SK-N-SH (cell line): ENCODE measurements at regions not wholly inside any gene's neighbourhood (a gene's known extent, or its start where the extent isn't known, plus 50 kb on each side); places are given as distances from the start of the nearest gene placed in this dataset.

Source experiments
- CTCF ChIA-PET: fragments of 300-600, 350-600 bp; formaldehyde crosslinking; extraction: SDS; loops from one replicate; lab custom pipeline; 2021; lab: Yijun Ruan, JAX
- POLR2A ChIA-PET: fragments of 350-600 bp; sonication (Branson Sonifier 250); formaldehyde crosslinking; extraction: SDS; loops from one replicate; lab custom pipeline; 2020; ENCODE audit warnings: antibody characterized with exemption, inconsistent platforms; lab: Yijun Ruan, JAX
- DNase-seq: peaks from one replicate; pipeline ENCODE4 v3.0.0; 2012
- H2AFZ ChIP-seq: fragments of 200-600 bp; sonication (generic); 2 replicates; pipeline ENCODE4 v1.8.1; 2016; ENCODE audit warnings: antibody characterized with exemption, mild to moderate bottlenecking, low read depth
- H3F3A ChIP-seq: fragments of 200-600 bp; sonication (generic); replicated peaks from 2 replicates; pipeline ENCODE3; 2016; ENCODE audit warnings: antibody characterized with exemption, mild to moderate bottlenecking; ENCODE audit not compliant: insufficient read depth
- H3K27ac ChIP-seq, 2 experiments: fragments of 200-500 bp in 1 of 2; fragments of 200-600 bp in 1 of 2; sonication (Bioruptor generic) in 1 of 2; sonication (generic), shearing (Covaris generic) in 1 of 2; 2 replicates each; pipeline versions ENCODE4 v1.5.1 to v1.6.1; 2014 to 2016; ENCODE audit warnings: low read depth in 2 of 2, inconsistent platforms in 1 of 2, low read length in 1 of 2, mild to moderate bottlenecking in 1 of 2, mixed read lengths in 1 of 2
- H3K27me3 ChIP-seq: fragments of 200-600 bp; sonication (generic), shearing (Covaris generic); 2 replicates; pipeline ENCODE4 v1.6.1; 2016; ENCODE audit warnings: mixed run types; ENCODE audit not compliant: insufficient read depth
- H3K36me3 ChIP-seq, 2 experiments: fragments of 200-500 bp in 1 of 2; fragments of 200-600 bp in 1 of 2; sonication (Bioruptor generic) in 1 of 2; sonication (generic) in 1 of 2; replicated peaks in 1 of 2; 2 replicates each; pipeline versions ENCODE3 to v1.5.1; 2014 to 2016; ENCODE audit warnings: low read length in 1 of 2, mild to moderate bottlenecking in 1 of 2; ENCODE audit not compliant: insufficient read depth in 2 of 2, control insufficient read depth in 1 of 2
- H3K4me1 ChIP-seq, 2 experiments: fragments of 200-500 bp in 1 of 2; fragments of 200-600 bp in 1 of 2; sonication (Bioruptor generic) in 1 of 2; sonication (generic), shearing (Covaris generic) in 1 of 2; 2 replicates each; pipeline versions ENCODE4 v1.5.1 to v1.6.1; 2014 to 2016; ENCODE audit warnings: low read depth in 1 of 2, low read length in 1 of 2, mixed run types in 1 of 2; ENCODE audit not compliant: insufficient read depth in 2 of 2, control insufficient read depth in 1 of 2
- H3K4me2 ChIP-seq: fragments of 200-600 bp; sonication (generic), shearing (Covaris generic); 2 replicates; pipeline ENCODE4 v1.6.1; 2017; ENCODE audit warnings: mixed run types
- H3K4me3 ChIP-seq, 2 experiments: fragments of 200-500 bp in 1 of 2; fragments of 200-600 bp in 1 of 2; sonication (Bioruptor generic) in 1 of 2; sonication (generic), shearing (Covaris generic) in 1 of 2; 2 replicates each; pipeline versions ENCODE4 v1.5.1 to v1.8.1; 2014 to 2016; ENCODE audit warnings: low read depth in 2 of 2, inconsistent platforms in 1 of 2, low read length in 1 of 2, mild to moderate bottlenecking in 1 of 2, mixed read lengths in 1 of 2, moderate library complexity in 1 of 2
- H3K79me2 ChIP-seq: fragments of 200-600 bp; sonication (generic); 2 replicates; pipeline ENCODE4 v1.8.1; 2017; ENCODE audit warnings: mild to moderate bottlenecking; ENCODE audit not compliant: insufficient read depth
- H3K9ac ChIP-seq: fragments of 200-600 bp; sonication (generic); 2 replicates; pipeline ENCODE4 v1.6.1; 2017; ENCODE audit warnings: mixed run types
- H3K9me2 ChIP-seq: fragments of 200-600 bp; sonication (generic); 2 replicates; pipeline ENCODE4 v1.6.1; 2017; ENCODE audit warnings: mixed run types
- H3K9me3 ChIP-seq: fragments of 200-600 bp; sonication (generic); 2 replicates; pipeline ENCODE4 v1.6.1; 2017; ENCODE audit warnings: mixed run types, mild to moderate bottlenecking, moderate library complexity
- H4K20me1 ChIP-seq: fragments of 200-600 bp; sonication (generic); 2 replicates; pipeline ENCODE4 v1.6.1; 2017; ENCODE audit warnings: mild to moderate bottlenecking, mixed run types; ENCODE audit not compliant: insufficient read depth
- CTCF ChIP-seq: fragments of 200-600 bp; sonication (generic); IDR thresholded peaks from 2 replicates; pipeline ENCODE4 v1.6.1; 2017; ENCODE audit warnings: antibody characterized with exemption, mild to moderate bottlenecking, moderate library complexity
- ELF1 ChIP-seq: IDR thresholded peaks from 2 replicates; pipeline ENCODE4 v1.4.0; 2012
- EZH2phosphoT487 ChIP-seq: fragments of 200-600 bp; sonication (generic); IDR thresholded peaks from 2 replicates; pipeline ENCODE4 v1.6.1; 2017; ENCODE audit warnings: low read depth, mixed run types, mild to moderate bottlenecking, antibody characterized with exemption, moderate library complexity, borderline replicate concordance
- NFIC ChIP-seq: IDR thresholded peaks from 2 replicates; pipeline ENCODE4 v1.4.0; 2012; ENCODE audit warnings: borderline replicate concordance
- PBX3 ChIP-seq: IDR thresholded peaks from 2 replicates; pipeline ENCODE4; 2012
- POLR2AphosphoS5 ChIP-seq: IDR thresholded peaks from 2 replicates; pipeline ENCODE4 v1.6.1; 2012; ENCODE audit warnings: low read depth, low read length
- RAD21 ChIP-seq: IDR thresholded peaks from 2 replicates; pipeline ENCODE4 v1.6.1; 2012; ENCODE audit warnings: mild to moderate bottlenecking, low read length
- RCOR1 ChIP-seq: fragments of 150-350 bp; IDR thresholded peaks from 2 replicates; pipeline ENCODE4 v1.6.1; 2017; ENCODE audit warnings: antibody characterized with exemption, low read length
- REST ChIP-seq: IDR thresholded peaks from 2 replicates; pipeline ENCODE4 v1.6.1; 2012; ENCODE audit warnings: mild to moderate bottlenecking, low read depth, low read length, moderate library complexity
- RFX5 ChIP-seq: IDR thresholded peaks from 2 replicates; pipeline ENCODE4 v1.6.1; 2012; ENCODE audit warnings: mild to moderate bottlenecking, improper control_type of control experiment, low read length
- RXRA ChIP-seq: IDR thresholded peaks from 2 replicates; pipeline ENCODE4 v1.4.0; 2012; ENCODE audit warnings: low read depth, mild to moderate bottlenecking, borderline replicate concordance
- TCF12 ChIP-seq: IDR thresholded peaks from 2 replicates; pipeline ENCODE4 v1.4.0; 2012
- USF2 ChIP-seq: fragments of 150-350 bp; IDR thresholded peaks from 2 replicates; pipeline ENCODE4 v1.6.1; 2017; ENCODE audit warnings: antibody characterized with exemption, low read length, low read depth, borderline replicate concordance
- YY1 ChIP-seq: IDR thresholded peaks from 2 replicates; pipeline ENCODE4 v1.4.0; 2012; ENCODE audit warnings: low read depth, mild to moderate bottlenecking
- WGBS: methylation state at CpG from one replicate; pipeline ENCODE4 v1.1.6; 2017; ENCODE audit warnings: low lambda C conversion rate; 5-methylcytosine and 5-hydroxymethylcytosine counted together

GRCh38 chr11:15569305-15570025 is 454.7 kb downstream of the INSC start:
- H3K27me3 ChIP-seq = no peaks in the 10 kb centered on the region
- no peak overlapping the region for H2AFZ ChIP-seq
- H3F3A ChIP-seq = no peaks in the 10 kb centered on the region
- H3K36me3 ChIP-seq = no peaks in the 10 kb centered on the region
- ChIA-PET CTCF (interaction anchor here (0.5 kb wide), 1 partner anchor 143 kb away, joined by 3 read pairs; no protein-coding TSS in a partner anchor), POLR2A (no interaction called here)
- H3K9me3 ChIP-seq = no peaks in the 10 kb centered on the region
- WGBS = 11% methylated on average over 7 of the region's 7 CpGs
- H3K4me2 ChIP-seq = no peak overlapping the region
- no peaks in the 10 kb centered on the region for H3K9me2 ChIP-seq
- no peak for DNase-seq
- no peaks in the 10 kb centered on the region for H4K20me1 ChIP-seq
- H3K27ac ChIP-seq = no peak overlapping the region; a peak in 1 of 4 replicates
- H3K9ac ChIP-seq = no peak overlapping the region
- H3K4me1 ChIP-seq = peaks cover 0 to 12% of the 10 kb centered on the region in 2 experiments; a peak in 2 of 4 replicates
- no peak overlapping the region for H3K4me3 ChIP-seq
- no peaks in the 10 kb centered on the region for H3K79me2 ChIP-seq
- TF ChIP-seq REST (no peak), TCF12 (no peak), POLR2AphosphoS5 (no peak), RAD21 (no peak), RXRA (no peak)

- no peaks in the 10 kb centered on the region for H4K20me1 ChIP-seq
Measured at GRCh38 chr11:15575409-15575808, 460.7 kb downstream of the INSC start.

More at GRCh38 chr11:15575409-15575808, 460.7 kb downstream of the INSC start:
- no peaks in the 10 kb centered on the region for H3K9me2 ChIP-seq
- H3F3A ChIP-seq = no peaks in the 10 kb centered on the region
- H3K36me3 ChIP-seq = no peaks in the 10 kb centered on the region
- H3K4me2 ChIP-seq = no peak overlapping the region
- no peak overlapping the region for H3K9ac ChIP-seq
- no peak overlapping the region; a peak in 1 of 4 replicates for H3K27ac ChIP-seq
- ChIA-PET POLR2A (no interaction called here), CTCF (interaction anchor here (1.0 kb wide), 1 partner anchor 46 kb away, joined by 3 read pairs; no protein-coding TSS in a partner anchor)
- H3K9me3 ChIP-seq = no peaks in the 10 kb centered on the region
- TF ChIP-seq USF2 = no peak
- TF ChIP-seq PBX3 = no peak
- TF ChIP-seq POLR2AphosphoS5 = no peak
- no peak for TF ChIP-seq EZH2phosphoT487
- TF ChIP-seq YY1 = no peak
- TF ChIP-seq CTCF = no peak
- no peak for TF ChIP-seq ELF1
- TF ChIP-seq NFIC = no peak
- TF ChIP-seq RAD21 = no peak
- no peak for TF ChIP-seq RCOR1
- TF ChIP-seq RFX5 = no peak
- no peaks in the 10 kb centered on the region for H3K79me2 ChIP-seq
- 47% methylated on average over 2 of the region's 2 CpGs for WGBS
- no peaks in the 10 kb centered on the region for H3K27me3 ChIP-seq
- DNase-seq = no peak
- H2AFZ ChIP-seq = no peak overlapping the region
- no peak overlapping the region for H3K4me3 ChIP-seq
- peaks cover 0 to 22% of the 10 kb centered on the region in 2 experiments; a peak in 2 of 4 replicates for H3K4me1 ChIP-seq
